ENCODE measurements at regions not wholly inside any gene's neighbourhood (a gene's known extent, or its start where the extent isn't known, plus 50 kb on each side); places are given as distances from the start of the nearest gene placed in this dataset.
"Not testable (repeated sequence)": the region's sequence is repeated elsewhere in the genome, so short reads cannot be mapped to it uniquely, and the experiment has no call there.

- in situ Hi-C loops (cut with MboI; ENCODE audit: low sequenced_read_pairs), result no loop called here
These were observed 239.2 kb downstream of the ADGRD1 start for GRCh38 chr12:131192951-131193350.

GRCh38 chr12:131194166-131194565 is 240.5 kb downstream of the ADGRD1 start:
- in situ Hi-C loops (cut with MboI; ENCODE audit: low sequenced_read_pairs), result no loop called here

GRCh38 chr12:131195796-131196195 is 242.1 kb downstream of the ADGRD1 start:
- in situ Hi-C loops (cut with MboI; ENCODE audit: low sequenced_read_pairs), result no loop called here

- in situ Hi-C loops (cut with MboI; ENCODE audit: low sequenced_read_pairs), result no loop called here
These were observed 242.5 kb downstream of the ADGRD1 start for GRCh38 chr12:131196220-131196619.

- in situ Hi-C loops (cut with MboI; ENCODE audit: low sequenced_read_pairs), result no loop called here
These were observed 243.8 kb downstream of the ADGRD1 start for GRCh38 chr12:131197490-131197889.

- in situ Hi-C loops (cut with MboI; ENCODE audit: low sequenced_read_pairs), result no loop called here
These were observed 245.5 kb downstream of the ADGRD1 start for GRCh38 chr12:131199221-131199620.

GRCh38 chr12:131201912-131202311 is 248.2 kb downstream of the ADGRD1 start:
- in situ Hi-C loops (cut with MboI; ENCODE audit: low sequenced_read_pairs), result not testable (repeated sequence)

- in situ Hi-C loops (cut with MboI; ENCODE audit: low sequenced_read_pairs), result no loop called here
These were observed 249.1 kb downstream of the ADGRD1 start for GRCh38 chr12:131202592-131203378.

- in situ Hi-C loops (cut with MboI; ENCODE audit: low sequenced_read_pairs), result no loop called here
These were observed 250.1 kb downstream of the ADGRD1 start for GRCh38 chr12:131203666-131204415.

GRCh38 chr12:131204416-131205274 is 250.9 kb downstream of the ADGRD1 start:
- in situ Hi-C loops (cut with MboI; ENCODE audit: low sequenced_read_pairs), result no loop called here

GRCh38 chr12:131205275-131205933 is 251.7 kb downstream of the ADGRD1 start:
- in situ Hi-C loops (cut with MboI; ENCODE audit: low sequenced_read_pairs), result not testable (repeated sequence)

GRCh38 chr12:131206630-131207299 is 253.1 kb downstream of the ADGRD1 start:
- in situ Hi-C loops (cut with MboI; ENCODE audit: low sequenced_read_pairs), result not testable (repeated sequence)

- in situ Hi-C loops (cut with MboI; ENCODE audit: low sequenced_read_pairs), result not testable (repeated sequence)
These were observed 253.6 kb downstream of the ADGRD1 start for GRCh38 chr12:131207300-131207660.

- in situ Hi-C loops (cut with MboI; ENCODE audit: low sequenced_read_pairs), result not testable (repeated sequence)
These were observed 254.1 kb downstream of the ADGRD1 start for GRCh38 chr12:131207841-131208240.

GRCh38 chr12:131208425-131208824 is 254.7 kb downstream of the ADGRD1 start:
- in situ Hi-C loops (cut with MboI; ENCODE audit: low sequenced_read_pairs), result no loop called here

GRCh38 chr12:131209082-131210070 is 255.7 kb downstream of the ADGRD1 start:
- in situ Hi-C loops (cut with MboI; ENCODE audit: low sequenced_read_pairs), result no loop called here

GRCh38 chr12:131210506-131211339 is 257.0 kb downstream of the ADGRD1 start:
- in situ Hi-C loops (cut with MboI; ENCODE audit: low sequenced_read_pairs), result no loop called here

- in situ Hi-C loops (cut with MboI; ENCODE audit: low sequenced_read_pairs), result no loop called here
These were observed 257.7 kb downstream of the ADGRD1 start for GRCh38 chr12:131211340-131211938.

Data from HL-60/S4 treated with phorbol 12-myristate 13-acetate at 8.2 ng/mL for 4 days and 3 days (cell line).